UCSD-AML1 (cell line): ENCODE measurements at regions not wholly inside any gene's neighbourhood (a gene's known extent, or its start where the extent isn't known, plus 50 kb on each side); places are given as distances from the start of the nearest gene placed in this dataset.
A peak's percentile ranks its signal among the peaks of the same experiment; 100 is the strongest.
"Not testable (repeated sequence)": the region's sequence is repeated elsewhere in the genome, so short reads cannot be mapped to it uniquely, and the experiment has no call there.

Experiments used
- DNase-seq: peaks from one replicate; lab custom pipeline; 2025; ENCODE audit not compliant: unreplicated experiment; lab: John Stamatoyannopoulos, UW

- DNase-seq: no peak
These were observed 173.6 kb upstream of the PROK2 start for GRCh38 chr3:71958533-71958932.

GRCh38 chr3:71956716-71957115 lies 171.8 kb upstream of the PROK2 start:
- no peak for DNase-seq

- DNase-seq: no peak
These were observed 171.1 kb upstream of the PROK2 start for GRCh38 chr3:71956069-71956340.

GRCh38 chr3:71955240-71956068 lies 170.5 kb upstream of the PROK2 start:
- peak; percentile 52 for DNase-seq

GRCh38 chr3:71951842-71952241 lies 166.9 kb upstream of the PROK2 start:
- no peak for DNase-seq

GRCh38 chr3:71951361-71951760 lies 166.4 kb upstream of the PROK2 start:
- no peak for DNase-seq

- no peak for DNase-seq
These were observed 164.5 kb upstream of the PROK2 start for GRCh38 chr3:71949442-71949841.

- no peak for DNase-seq
These were observed 159.6 kb upstream of the PROK2 start for GRCh38 chr3:71944482-71945065.

GRCh38 chr3:71942432-71943187 lies 157.7 kb upstream of the PROK2 start:
- no peak for DNase-seq

- DNase-seq: no peak
These were observed 155.5 kb upstream of the PROK2 start for GRCh38 chr3:71940486-71940885.

GRCh38 chr3:71938081-71938480 lies 153.1 kb upstream of the PROK2 start:
- DNase-seq: not testable (repeated sequence)

GRCh38 chr3:71936681-71937080 lies 151.7 kb upstream of the PROK2 start:
- no peak for DNase-seq

- DNase-seq: no peak
These were observed 149.7 kb upstream of the PROK2 start for GRCh38 chr3:71934520-71935270.

- DNase-seq: no peak
These were observed 147.0 kb upstream of the PROK2 start for GRCh38 chr3:71931922-71932321.

- no peak for DNase-seq
These were observed 145.4 kb upstream of the PROK2 start for GRCh38 chr3:71930056-71930991.

- no peak for DNase-seq
These were observed 143.3 kb upstream of the PROK2 start for GRCh38 chr3:71928212-71928611.

- no peak for DNase-seq
These were observed 142.6 kb upstream of the PROK2 start for GRCh38 chr3:71927505-71928066.

- DNase-seq: no peak
These were observed 141.7 kb upstream of the PROK2 start for GRCh38 chr3:71926616-71927015.

- no peak for DNase-seq
These were observed 141.3 kb upstream of the PROK2 start for GRCh38 chr3:71926262-71926600.
